NK-92 treated with Interleukin-12 subunit alpha and Interleukin-12 subunit beta, amount 100 ng/mL, for 24 hours (cell line): ENCODE measurements at regions not wholly inside any gene's neighbourhood (a gene's known extent, or its start where the extent isn't known, plus 50 kb on each side); places are given as distances from the start of the nearest gene placed in this dataset.

Experiments
- DNase-seq: peaks from one replicate; lab custom pipeline; 2025; lab: John Stamatoyannopoulos, UW

- no peak for DNase-seq
These were observed 160.1 kb upstream of the MYCN start for GRCh38 chr2:15780234-15780633.

GRCh38 chr2:15780912-15781574 is 159.3 kb upstream of the MYCN start:
- no peak for DNase-seq

GRCh38 chr2:15782009-15782751 is 158.2 kb upstream of the MYCN start:
- DNase-seq, result no peak

- no peak for DNase-seq
These were observed 157.5 kb upstream of the MYCN start for GRCh38 chr2:15782769-15783294.

GRCh38 chr2:15783489-15783888 is 156.9 kb upstream of the MYCN start:
- DNase-seq, result no peak

GRCh38 chr2:15784106-15784885 is 156.1 kb upstream of the MYCN start:
- no peak for DNase-seq

GRCh38 chr2:15784886-15785801 is 155.2 kb upstream of the MYCN start:
- no peak for DNase-seq

GRCh38 chr2:15786003-15786654 is 154.2 kb upstream of the MYCN start:
- no peak for DNase-seq

GRCh38 chr2:15786901-15787300 is 153.4 kb upstream of the MYCN start:
- DNase-seq, result no peak

GRCh38 chr2:15787535-15788454 is 152.6 kb upstream of the MYCN start:
- DNase-seq, result no peak

GRCh38 chr2:15788455-15788829 is 151.9 kb upstream of the MYCN start:
- DNase-seq, result no peak

GRCh38 chr2:15788830-15789229 is 151.5 kb upstream of the MYCN start:
- DNase-seq, result no peak

- DNase-seq, result no peak
These were observed 150.8 kb upstream of the MYCN start for GRCh38 chr2:15789381-15790062.

GRCh38 chr2:15790326-15790725 is 150.0 kb upstream of the MYCN start:
- DNase-seq, result no peak

GRCh38 chr2:15790838-15791237 is 149.5 kb upstream of the MYCN start:
- DNase-seq, result no peak

- no peak for DNase-seq
These were observed 149.1 kb upstream of the MYCN start for GRCh38 chr2:15791294-15791693.

- DNase-seq, result no peak
These were observed 148.0 kb upstream of the MYCN start for GRCh38 chr2:15792331-15792730.

- no peak for DNase-seq
These were observed 147.1 kb upstream of the MYCN start for GRCh38 chr2:15793078-15793913.

GRCh38 chr2:15793978-15794377 is 146.4 kb upstream of the MYCN start:
- DNase-seq, result no peak
